Pancreas (tissue), 10 donors: ENCODE measurements at regions not wholly inside any gene's neighbourhood (a gene's known extent, or its start where the extent isn't known, plus 50 kb on each side); places are given as distances from the start of the nearest gene placed in this dataset.

Source experiments
- ATAC-seq, 4 donors: fragments of 200-7000 bp; cut with Tn5 transposase; one replicate each; pipeline versions ENCODE4 v1.8.0 to v1.9.1; 2020; ENCODE audit warnings: mild to moderate bottlenecking in 4 of 4, moderate library complexity in 4 of 4
- DNase-seq, 6 donors: peaks; one replicate each; pipeline ENCODE4 v3.0.0-alpha.2; 2020
- FAIRE-seq: peaks from 2 replicates; lab custom pipeline; 2012; peaks lifted over from hg19 to GRCh38; lab: Jason Lieb, UNC
- H3K27ac ChIP-seq, 4 donors: fragments of 200-600 bp; sonication (generic); 1 replicate in 3 of 4; 2 replicates in 1 of 4; pipeline versions ENCODE4 v1.5.0 to v1.8.0; 2020
- H3K27me3 ChIP-seq, 4 donors: fragments of 200-600 bp; one replicate each; pipeline ENCODE4 v1.8.0; 2021
- H3K36me3 ChIP-seq, 3 donors: fragments of 200-600 bp; sonication (generic) in 1 of 3; one replicate each; pipeline versions ENCODE4 v1.5.0 to v1.8.0; 2020 to 2021
- H3K4me1 ChIP-seq, 3 donors: fragments of 200-600 bp; one replicate each; pipeline ENCODE4 v1.8.0; 2021
- H3K4me3 ChIP-seq, 4 donors: fragments of 200-600 bp; sonication (generic) in 2 of 4; one replicate each; pipeline versions ENCODE4 v1.5.0 to v1.8.0; 2020 to 2021
- H3K9me3 ChIP-seq, 4 donors: fragments of 200-600 bp; one replicate each; pipeline ENCODE4 v1.8.0; 2021
- WGBS, 2 donors: extraction: QIAGEN DNeasy Blood & Tissue Kit; methylation state at CpG; one replicate each; pipeline ENCODE4 v1.1.7; 2013; 5-methylcytosine and 5-hydroxymethylcytosine counted together
- intact Hi-C, 3 donors: fragments of 100-400 bp; cut with DNase I; formaldehyde crosslinking; loops; one replicate each; pipeline versions ENCODE4 v1.11.1 to v1.14.2; 2022
- TF ChIP-seq, protein P1 (sequence below), 4 donors: fragments of 200-600 bp; sonication (generic) in 3 of 4; IDR thresholded peaks; one replicate each; pipeline versions ENCODE4 v1.5.0 to v1.8.0; 2021; ENCODE audit warnings: antibody characterized with exemption in 4 of 4
- donor health status: healthy with polysubstance abuse.
- donor health status: DM: no; HTN: no; CAD: no; lungs with moderate emphysema.
- donor health status: DM: no; HTN: no; CAD: no.
- donor health status: control.
- donor health status: control.
- donor health status: Bipolar disorder and iron deficiency.
- donor health status: DM: yes; HTN: yes; CAD: no.
- donor health status: DM: no; HTN: no; CAD: no.
- donor health status: DM: no; HTN: no; CAD: no.
- donor health status: DM: yes; HTN: yes; CAD: no.

- no peaks in the 10 kb centered on the region for H3K36me3 ChIP-seq
- H3K4me3 ChIP-seq, result no peak overlapping the region
- no peaks in the 10 kb centered on the region for H3K27me3 ChIP-seq
- DNase-seq, result no peak
- H3K27ac ChIP-seq, result peak overlapping the region in 1 of 4 donors; percentile 24
- ATAC-seq, result no peak
- TF ChIP-seq, protein P1, sequence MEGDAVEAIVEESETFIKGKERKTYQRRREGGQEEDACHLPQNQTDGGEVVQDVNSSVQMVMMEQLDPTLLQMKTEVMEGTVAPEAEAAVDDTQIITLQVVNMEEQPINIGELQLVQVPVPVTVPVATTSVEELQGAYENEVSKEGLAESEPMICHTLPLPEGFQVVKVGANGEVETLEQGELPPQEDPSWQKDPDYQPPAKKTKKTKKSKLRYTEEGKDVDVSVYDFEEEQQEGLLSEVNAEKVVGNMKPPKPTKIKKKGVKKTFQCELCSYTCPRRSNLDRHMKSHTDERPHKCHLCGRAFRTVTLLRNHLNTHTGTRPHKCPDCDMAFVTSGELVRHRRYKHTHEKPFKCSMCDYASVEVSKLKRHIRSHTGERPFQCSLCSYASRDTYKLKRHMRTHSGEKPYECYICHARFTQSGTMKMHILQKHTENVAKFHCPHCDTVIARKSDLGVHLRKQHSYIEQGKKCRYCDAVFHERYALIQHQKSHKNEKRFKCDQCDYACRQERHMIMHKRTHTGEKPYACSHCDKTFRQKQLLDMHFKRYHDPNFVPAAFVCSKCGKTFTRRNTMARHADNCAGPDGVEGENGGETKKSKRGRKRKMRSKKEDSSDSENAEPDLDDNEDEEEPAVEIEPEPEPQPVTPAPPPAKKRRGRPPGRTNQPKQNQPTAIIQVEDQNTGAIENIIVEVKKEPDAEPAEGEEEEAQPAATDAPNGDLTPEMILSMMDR (IDR thresholded peaks at IDR 0.05), result no peak
- FAIRE-seq, result peak; percentile 84
- WGBS, 2 donors, result 13 to 22% methylated on average over 3 of the region's 3 CpGs
- intact Hi-C loops, result no loop called here
- peaks cover 25 to 46% (median 41%) of the 10 kb centered on the region in 3 donors for H3K4me1 ChIP-seq
- H3K9me3 ChIP-seq, result no peaks in the 10 kb centered on the region
Measured at GRCh38 chr9:567747-568305, 273.7 kb upstream of the DMRT1 start.

- no peak for FAIRE-seq
- 60 to 92% methylated on average over 3 of the region's 3 CpGs for WGBS, 2 donors
- TF ChIP-seq, protein P1 (IDR thresholded peaks at IDR 0.05), result no peak
Measured at GRCh38 chr9:569296-569695, 272.2 kb upstream of the DMRT1 start.

DNA sequence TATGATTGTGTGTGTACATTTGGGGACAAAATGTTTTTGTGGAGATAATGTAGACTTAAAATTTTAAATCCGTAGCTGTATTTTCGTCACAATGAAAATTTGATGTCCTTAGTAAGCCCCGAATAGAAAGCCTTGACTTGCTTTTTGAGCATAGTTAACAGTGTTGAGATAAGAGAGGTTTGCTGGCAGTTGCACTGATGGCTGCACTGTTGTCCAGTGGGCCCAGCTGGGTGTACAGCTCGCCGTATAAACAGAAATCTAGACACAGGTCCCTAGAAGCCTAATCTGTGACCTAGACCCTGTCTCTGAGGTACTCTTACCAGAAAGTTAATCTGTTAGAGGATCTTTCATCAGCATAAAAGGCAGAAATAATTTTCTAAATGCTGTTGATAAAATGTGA lies 271.3 kb upstream of the DMRT1 start:
- no peaks in the 10 kb centered on the region for H3K9me3 ChIP-seq
- peaks cover 33 to 48% (median 46%) of the 10 kb centered on the region in 3 donors for H3K4me1 ChIP-seq
- whole genome bisulfite sequencing, 2 donors, result 24 to 28% methylated on average over 5 of the region's 5 CpGs
- no peak for FAIRE-seq
- intact Hi-C loops, result no loop called here
- no peak for DNase-seq
- H3K36me3 ChIP-seq, result no peaks in the 10 kb centered on the region
- TF ChIP-seq, protein P1 (IDR thresholded peaks at IDR 0.05), result no peak
- peak overlapping the region in 3 of 4 donors; percentile 53 to 67 (median 64) for H3K27ac ChIP-seq
- peak in 3 of 4 donors; percentile 28 to 55 (median 29) for ATAC-seq
- H3K4me3 ChIP-seq, result no peak overlapping the region
- H3K27me3 ChIP-seq, result no peaks in the 10 kb centered on the region

More at GRCh38 chr9:569296-569695, 272.2 kb upstream of the DMRT1 start:
- no peak overlapping the region for H3K4me3 ChIP-seq
- H3K36me3 ChIP-seq, result no peaks in the 10 kb centered on the region
- H3K27me3 ChIP-seq, result no peaks in the 10 kb centered on the region
- H3K4me1 ChIP-seq, result peaks cover 29 to 48% (median 46%) of the 10 kb centered on the region in 3 donors
- H3K9me3 ChIP-seq, result no peaks in the 10 kb centered on the region
- intact Hi-C loops, result no loop called here
- no peak overlapping the region for H3K27ac ChIP-seq
- no peak for ATAC-seq
- DNase-seq, result no peak

DNA sequence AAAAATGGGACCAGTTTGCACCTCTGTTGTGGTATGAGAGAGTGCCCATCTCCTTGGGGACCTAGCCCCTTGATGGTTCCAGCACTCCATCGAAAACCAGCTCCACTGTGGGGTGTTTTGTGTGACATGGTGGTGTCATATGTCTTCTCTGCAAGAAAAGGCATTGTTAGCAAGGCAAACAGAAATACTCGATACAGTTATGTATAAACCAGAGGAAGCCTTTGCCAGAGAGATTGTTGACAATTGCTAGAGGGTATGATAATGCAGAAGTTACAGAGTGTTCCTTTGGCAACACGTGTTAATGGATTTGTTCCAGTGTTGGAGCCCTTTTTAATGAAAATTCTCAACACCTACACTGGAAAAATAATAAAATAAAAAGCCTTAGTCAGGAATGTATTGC lies 270.4 kb upstream of the DMRT1 start:
- ATAC-seq, result peak; percentile 87 to 91 (median 89)
- WGBS, 2 donors, result 11 to 12% methylated on average over 3 of the region's 3 CpGs

More for the DNA sequence above, 270.4 kb upstream of the DMRT1 start:
- Histone ChIP-seq H3K4me3 (no peak overlapping the region), H3K4me1 (peaks cover 34 to 51% (median 46%) of the 10 kb centered on the region in 3 donors), H3K27ac (peak overlapping the region in 3 of 4 donors; percentile 53 to 67 (median 64)), H3K9me3 (no peaks in the 10 kb centered on the region), H3K27me3 (no peaks in the 10 kb centered on the region), H3K36me3 (no peaks in the 10 kb centered on the region)
- FAIRE-seq, result peak; percentile 71
- TF ChIP-seq, protein P1 (IDR thresholded peaks at IDR 0.05), result no peak
- peak in 3 of 6 donors; percentile 37 to 43 (median 42) for DNase-seq
- intact Hi-C loops, result no loop called here
